AG09319 (cell line): ENCODE measurements at regions not wholly inside any gene's neighbourhood (a gene's known extent, or its start where the extent isn't known, plus 50 kb on each side); places are given as distances from the start of the nearest gene placed in this dataset.

Experiments used
- DNase-seq: peaks from one replicate; pipeline ENCODE4 v3.0.0-alpha.2; 2010; ENCODE audit warnings: low read depth; ENCODE audit errors: extremely low read depth
- CTCF ChIP-seq: IDR thresholded peaks from 2 replicates; pipeline ENCODE4 v1.5.1; 2011; ENCODE audit warnings: low read depth, mild to moderate bottlenecking, inconsistent platforms, low read length, moderate library complexity

- DNase-seq: no peak
These were observed 880.6 kb upstream of the ARPP21 start for GRCh38 chr3:34758630-34759261.

GRCh38 chr3:34777386-34777785 is 861.9 kb upstream of the ARPP21 start:
- no peak for DNase-seq
- TF ChIP-seq CTCF: no peak

More at GRCh38 chr3:34758630-34759261, 880.6 kb upstream of the ARPP21 start:
- no peak for TF ChIP-seq CTCF

GRCh38 chr3:34779092-34779491 is 860.2 kb upstream of the ARPP21 start:
- no peak for TF ChIP-seq CTCF
- no peak for DNase-seq

- no peak for TF ChIP-seq CTCF
- no peak for DNase-seq
These were observed 859.0 kb upstream of the ARPP21 start for GRCh38 chr3:34780294-34780693.

GRCh38 chr3:34780973-34781372 is 858.4 kb upstream of the ARPP21 start:
- no peak for DNase-seq
- no peak for TF ChIP-seq CTCF

- no peak for TF ChIP-seq CTCF
- no peak for DNase-seq
These were observed 856.5 kb upstream of the ARPP21 start for GRCh38 chr3:34782871-34783270.

- TF ChIP-seq CTCF: no peak
- no peak for DNase-seq
These were observed 855.4 kb upstream of the ARPP21 start for GRCh38 chr3:34783876-34784275.
